ENCODE measurements at regions not wholly inside any gene's neighbourhood (a gene's known extent, or its start where the extent isn't known, plus 50 kb on each side); places are given as distances from the start of the nearest gene placed in this dataset.

DNA sequence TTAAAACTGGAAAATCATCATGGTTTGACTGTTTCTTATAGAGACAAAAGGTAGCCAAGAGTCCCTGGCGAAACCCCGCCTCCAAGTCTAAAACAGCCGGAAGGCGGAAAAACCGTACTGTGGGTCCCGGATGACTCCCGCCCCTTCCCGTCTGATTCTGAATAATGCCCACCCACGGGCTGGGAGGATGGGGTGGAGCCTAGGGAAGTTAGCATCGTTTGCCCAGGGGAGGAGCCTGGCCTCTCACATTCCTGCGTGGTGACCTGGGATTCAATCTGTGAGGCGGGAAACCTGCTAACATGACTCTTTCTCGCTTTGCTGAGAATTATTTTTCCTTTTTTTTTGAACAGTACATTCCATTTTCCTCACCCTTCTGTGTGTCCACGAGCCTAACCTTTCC is 124.9 kb downstream of the KCNK1 start:
- TF ChIP-seq, protein P1, sequence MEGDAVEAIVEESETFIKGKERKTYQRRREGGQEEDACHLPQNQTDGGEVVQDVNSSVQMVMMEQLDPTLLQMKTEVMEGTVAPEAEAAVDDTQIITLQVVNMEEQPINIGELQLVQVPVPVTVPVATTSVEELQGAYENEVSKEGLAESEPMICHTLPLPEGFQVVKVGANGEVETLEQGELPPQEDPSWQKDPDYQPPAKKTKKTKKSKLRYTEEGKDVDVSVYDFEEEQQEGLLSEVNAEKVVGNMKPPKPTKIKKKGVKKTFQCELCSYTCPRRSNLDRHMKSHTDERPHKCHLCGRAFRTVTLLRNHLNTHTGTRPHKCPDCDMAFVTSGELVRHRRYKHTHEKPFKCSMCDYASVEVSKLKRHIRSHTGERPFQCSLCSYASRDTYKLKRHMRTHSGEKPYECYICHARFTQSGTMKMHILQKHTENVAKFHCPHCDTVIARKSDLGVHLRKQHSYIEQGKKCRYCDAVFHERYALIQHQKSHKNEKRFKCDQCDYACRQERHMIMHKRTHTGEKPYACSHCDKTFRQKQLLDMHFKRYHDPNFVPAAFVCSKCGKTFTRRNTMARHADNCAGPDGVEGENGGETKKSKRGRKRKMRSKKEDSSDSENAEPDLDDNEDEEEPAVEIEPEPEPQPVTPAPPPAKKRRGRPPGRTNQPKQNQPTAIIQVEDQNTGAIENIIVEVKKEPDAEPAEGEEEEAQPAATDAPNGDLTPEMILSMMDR (IDR thresholded peaks at IDR 0.05), result no peak
- no peak for TF ChIP-seq POLR2A (IDR thresholded peaks at IDR 0.05)
